Right atrium auricular region (tissue), 2 donors: ENCODE measurements at regions not wholly inside any gene's neighbourhood (a gene's known extent, or its start where the extent isn't known, plus 50 kb on each side); places are given as distances from the start of the nearest gene placed in this dataset.

Experiments
- DNase-seq: peaks from one replicate; pipeline ENCODE4 v3.0.0-alpha.2; 2019; ENCODE audit warnings: low spot score
- H3K27ac ChIP-seq, 2 donors: fragments of 200-600 bp; sonication (generic); 1 replicate in 1 of 2; 2 replicates in 1 of 2; pipeline ENCODE4 v1.5.1; 2016 to 2019
- H3K27me3 ChIP-seq, 2 donors: fragments of 200-600 bp; sonication (generic); one replicate each; pipeline versions ENCODE4 v1.5.1 to v1.6.0; 2017 to 2019
- H3K36me3 ChIP-seq: fragments of 200-600 bp; sonication (generic); one replicate; pipeline ENCODE4 v1.5.1; 2016
- H3K4me1 ChIP-seq, 2 donors: fragments of 200-600 bp; sonication (generic); one replicate each; pipeline versions ENCODE4 v1.5.1 to v1.6.0; 2017 to 2019
- H3K4me3 ChIP-seq, 2 donors: fragments of 200-600 bp; sonication (generic); 1 replicate in 1 of 2; 2 replicates in 1 of 2; pipeline ENCODE4 v1.5.1; 2017 to 2019; ENCODE audit warnings: mild to moderate bottlenecking in 1 of 2, moderate library complexity in 1 of 2
- H3K9me3 ChIP-seq, 2 donors: fragments of 200-600 bp; sonication (generic); one replicate each; pipeline ENCODE4 v1.5.1; 2019
- TF ChIP-seq, protein P1 (sequence below), 2 donors: fragments of 200-600 bp; sonication (generic); IDR thresholded peaks; one replicate each; pipeline ENCODE4 v1.5.1; 2019; ENCODE audit warnings: antibody characterized with exemption in 2 of 2

GRCh38 chr4:125551967-125552366, 237.2 kb downstream of the FAT4 start:
- no peak for DNase-seq
- Histone ChIP-seq H3K36me3 (no peaks in the 10 kb centered on the region), H3K27ac (no peak overlapping the region), H3K27me3 (no peaks in the 10 kb centered on the region), H3K4me1 (no peaks in the 10 kb centered on the region), H3K9me3 (no peaks in the 10 kb centered on the region), H3K4me3 (no peak overlapping the region)
- TF ChIP-seq, protein P1, sequence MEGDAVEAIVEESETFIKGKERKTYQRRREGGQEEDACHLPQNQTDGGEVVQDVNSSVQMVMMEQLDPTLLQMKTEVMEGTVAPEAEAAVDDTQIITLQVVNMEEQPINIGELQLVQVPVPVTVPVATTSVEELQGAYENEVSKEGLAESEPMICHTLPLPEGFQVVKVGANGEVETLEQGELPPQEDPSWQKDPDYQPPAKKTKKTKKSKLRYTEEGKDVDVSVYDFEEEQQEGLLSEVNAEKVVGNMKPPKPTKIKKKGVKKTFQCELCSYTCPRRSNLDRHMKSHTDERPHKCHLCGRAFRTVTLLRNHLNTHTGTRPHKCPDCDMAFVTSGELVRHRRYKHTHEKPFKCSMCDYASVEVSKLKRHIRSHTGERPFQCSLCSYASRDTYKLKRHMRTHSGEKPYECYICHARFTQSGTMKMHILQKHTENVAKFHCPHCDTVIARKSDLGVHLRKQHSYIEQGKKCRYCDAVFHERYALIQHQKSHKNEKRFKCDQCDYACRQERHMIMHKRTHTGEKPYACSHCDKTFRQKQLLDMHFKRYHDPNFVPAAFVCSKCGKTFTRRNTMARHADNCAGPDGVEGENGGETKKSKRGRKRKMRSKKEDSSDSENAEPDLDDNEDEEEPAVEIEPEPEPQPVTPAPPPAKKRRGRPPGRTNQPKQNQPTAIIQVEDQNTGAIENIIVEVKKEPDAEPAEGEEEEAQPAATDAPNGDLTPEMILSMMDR (IDR thresholded peaks at IDR 0.05): no peak

GRCh38 chr4:125572601-125573000, 257.8 kb downstream of the FAT4 start:
- Histone ChIP-seq H3K36me3 (no peaks in the 10 kb centered on the region), H3K4me3 (no peak overlapping the region), H3K9me3 (no peaks in the 10 kb centered on the region), H3K27ac (no peak overlapping the region), H3K4me1 (no peaks in the 10 kb centered on the region), H3K27me3 (no peaks in the 10 kb centered on the region)
- TF ChIP-seq, protein P1 (IDR thresholded peaks at IDR 0.05): no peak
- no peak for DNase-seq

DNA sequence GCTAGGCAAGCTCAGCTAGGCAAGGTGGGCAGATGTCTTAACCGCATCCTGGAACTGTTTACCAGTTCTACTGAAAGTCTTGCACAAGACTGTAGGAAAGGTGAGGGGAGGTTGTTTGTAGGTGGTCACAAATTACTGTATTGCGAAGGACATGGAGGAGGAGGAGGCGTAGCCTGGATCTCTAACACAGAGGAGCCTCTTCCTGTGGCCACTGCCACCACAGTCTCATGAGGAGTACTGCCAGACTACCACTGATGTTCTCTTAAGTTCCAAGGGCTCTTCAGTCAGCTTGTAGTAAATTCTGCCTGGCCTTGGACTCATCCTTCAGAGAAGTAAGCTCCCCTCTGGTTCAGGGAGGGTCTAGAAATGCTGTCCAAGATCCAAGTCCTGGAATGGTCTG, 258.6 kb downstream of the FAT4 start:
- no peak overlapping the region for H3K27ac ChIP-seq
- H3K4me3 ChIP-seq: no peak overlapping the region
- TF ChIP-seq, protein P1 (IDR thresholded peaks at IDR 0.05): no peak
- H3K4me1 ChIP-seq: no peaks in the 10 kb centered on the region
- H3K9me3 ChIP-seq: no peaks in the 10 kb centered on the region
- no peaks in the 10 kb centered on the region for H3K36me3 ChIP-seq
- no peak for DNase-seq
- H3K27me3 ChIP-seq: no peaks in the 10 kb centered on the region

DNA sequence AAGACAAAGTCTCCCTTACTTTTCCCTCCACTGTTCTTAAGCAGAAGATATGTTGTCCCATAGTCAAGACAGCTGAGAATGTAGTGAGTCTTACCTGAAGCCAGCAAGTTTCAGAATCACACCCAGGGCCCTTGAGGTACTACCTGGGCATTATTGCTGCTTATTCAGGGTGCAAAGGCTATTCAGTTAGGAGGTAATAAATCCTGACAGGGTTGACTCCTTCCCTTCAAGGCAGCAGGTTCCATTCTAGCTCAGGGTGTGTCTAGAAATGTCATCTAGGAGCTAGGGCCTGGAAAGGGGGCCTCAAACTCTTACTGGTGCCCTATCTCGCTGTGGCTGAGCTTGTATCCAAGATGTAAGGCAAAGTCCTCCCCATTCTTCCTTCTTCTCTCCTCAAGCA, 259.0 kb downstream of the FAT4 start:
- Histone ChIP-seq H3K9me3 (no peaks in the 10 kb centered on the region), H3K27ac (no peak overlapping the region), H3K27me3 (no peaks in the 10 kb centered on the region), H3K36me3 (no peaks in the 10 kb centered on the region), H3K4me1 (no peaks in the 10 kb centered on the region), H3K4me3 (no peak overlapping the region)
- no peak for DNase-seq
- TF ChIP-seq, protein P1 (IDR thresholded peaks at IDR 0.05): no peak

- H3K27ac ChIP-seq: no peak overlapping the region
- H3K36me3 ChIP-seq: no peaks in the 10 kb centered on the region
- no peaks in the 10 kb centered on the region for H3K4me1 ChIP-seq
- no peak for DNase-seq
- no peaks in the 10 kb centered on the region for H3K9me3 ChIP-seq
- TF ChIP-seq, protein P1 (IDR thresholded peaks at IDR 0.05): no peak
- no peaks in the 10 kb centered on the region for H3K27me3 ChIP-seq
- no peak overlapping the region for H3K4me3 ChIP-seq
Measured at GRCh38 chr4:125582302-125582701, 267.5 kb downstream of the FAT4 start.

- TF ChIP-seq, protein P1 (IDR thresholded peaks at IDR 0.05): no peak
- DNase-seq: no peak
- Histone ChIP-seq H3K4me1 (no peaks in the 10 kb centered on the region), H3K9me3 (no peaks in the 10 kb centered on the region), H3K27ac (no peak overlapping the region), H3K27me3 (no peaks in the 10 kb centered on the region), H3K4me3 (no peak overlapping the region), H3K36me3 (no peaks in the 10 kb centered on the region)
Measured at GRCh38 chr4:125590158-125590557, 275.4 kb downstream of the FAT4 start.
